PC-3 (cell line): ENCODE measurements at regions not wholly inside any gene's neighbourhood (a gene's known extent, or its start where the extent isn't known, plus 50 kb on each side); places are given as distances from the start of the nearest gene placed in this dataset.

Experiments used
- ATAC-seq: fragments of 200-7000 bp; cut with Tn5 transposase; 2 replicates; pipeline ENCODE4 v1.9.1; 2020; ENCODE audit warnings: mild to moderate bottlenecking, moderate library complexity
- BruUV-seq: library from RNA; stranded (reverse); fragments of 400-500 nt; replicated peaks from 2 replicates; lab custom pipeline; 2021; lab: Mats Ljungman, UMichigan
- CTCF ChIA-PET: fragments of 300-600 bp; sonication (Branson Sonifier 250); formaldehyde crosslinking; loops from one replicate; lab custom pipeline; 2022; ENCODE audit warnings: antibody characterized with exemption; lab: Charles Lee
- POLR2A ChIA-PET: fragments of 300-600 bp; sonication (Branson Sonifier 250); formaldehyde crosslinking; loops from one replicate; lab custom pipeline; 2022; ENCODE audit warnings: antibody characterized with exemption; ENCODE audit not compliant: unreplicated experiment; lab: Charles Lee
- DNase-seq: peaks from one replicate; pipeline ENCODE4 v3.0.0-alpha.2; 2015
- H2AFZ ChIP-seq: fragments of 300-600 bp; sonication (generic); 2 replicates; pipeline ENCODE4 v1.6.0; 2016; ENCODE audit warnings: antibody characterized with exemption, low read length
- H3F3A ChIP-seq: fragments of 300-600 bp; sonication (generic); one replicate; pipeline ENCODE4 v1.6.0; 2017; ENCODE audit warnings: antibody characterized with exemption, low read length, control low read depth, mild to moderate bottlenecking; ENCODE audit not compliant: unreplicated experiment
- H3K27ac ChIP-seq: fragments of 300-600 bp; sonication (generic); 2 replicates; pipeline ENCODE4 v1.5.1; 2016; ENCODE audit warnings: mild to moderate bottlenecking, low read length
- H3K27me3 ChIP-seq: fragments of 300-600 bp; sonication (generic); 2 replicates; pipeline ENCODE4 v1.6.1; 2016; ENCODE audit warnings: low read length, mixed read lengths
- H3K36me3 ChIP-seq: fragments of 300-600 bp; sonication (generic); 2 replicates; pipeline ENCODE4 v1.6.1; 2016; ENCODE audit warnings: low read depth, mixed run types, low read length, mixed read lengths
- H3K4me1 ChIP-seq: fragments of 300-600 bp; sonication (generic); 2 replicates; pipeline ENCODE4 v1.5.1; 2016; ENCODE audit warnings: low read length; ENCODE audit not compliant: insufficient read depth
- H3K4me2 ChIP-seq: fragments of 300-600 bp; sonication (generic); 2 replicates; pipeline ENCODE4 v1.6.0; 2016; ENCODE audit warnings: low read length
- H3K4me3 ChIP-seq: fragments of 300-600 bp; sonication (generic); 2 replicates; pipeline ENCODE4 v1.5.1; 2016; ENCODE audit warnings: mild to moderate bottlenecking, low read length, mixed read lengths
- H3K79me2 ChIP-seq: fragments of 300-600 bp; sonication (generic); 2 replicates; pipeline ENCODE4 v1.6.1; 2017; ENCODE audit warnings: low read length, mixed read lengths
- H3K9ac ChIP-seq: fragments of 300-600 bp; sonication (generic); 2 replicates; pipeline ENCODE4 v1.6.0; 2016; ENCODE audit warnings: mild to moderate bottlenecking, low read length
- H3K9me2 ChIP-seq: fragments of 300-600 bp; sonication (generic); replicated peaks from 2 replicates; pipeline ENCODE4 v1.6.1; 2016; ENCODE audit warnings: mixed run types, low read length, mixed read lengths
- H3K9me3 ChIP-seq: fragments of 300-600 bp; sonication (generic); 2 replicates; pipeline ENCODE4 v1.6.1; 2016; ENCODE audit warnings: low read length, mixed read lengths
- H4K20me1 ChIP-seq: fragments of 300-600 bp; sonication (generic); 2 replicates; pipeline ENCODE4 v1.6.1; 2016; ENCODE audit warnings: low read length, mixed read lengths
- CTCF ChIP-seq: fragments of 300-600 bp; sonication (generic); conservative IDR thresholded peaks from 2 replicates; pipeline ENCODE4 v1.5.1; 2017; ENCODE audit warnings: antibody characterized with exemption, low read depth, mild to moderate bottlenecking, low read length
- EZH2 ChIP-seq: fragments of 300-600 bp; sonication (generic); IDR thresholded peaks from one replicate; pipeline ENCODE4 v1.6.1; 2017; ENCODE audit warnings: antibody characterized with exemption, mild to moderate bottlenecking, low read length; ENCODE audit not compliant: unreplicated experiment
- EZH2phosphoT487 ChIP-seq: fragments of 300-600 bp; sonication (generic); IDR thresholded peaks from 2 replicates; pipeline ENCODE4 v1.6.1; 2018; ENCODE audit warnings: mild to moderate bottlenecking, antibody characterized with exemption, low read length, borderline replicate concordance
- intact Hi-C: fragments of 100-400 bp; cut with micrococcal nuclease; formaldehyde crosslinking; loops from 2 replicates; pipeline ENCODE4 v1.9.0; 2023

GRCh38 chr11:116396331-116396730, 376.5 kb downstream of the BUD13 start:
- Histone ChIP-seq H3K4me2 (no peak overlapping the region), H3F3A (no peaks in the 10 kb centered on the region), H3K4me3 (no peak overlapping the region), H4K20me1 (no peaks in the 10 kb centered on the region), H3K79me2 (no peaks in the 10 kb centered on the region), H3K9me3 (no peaks in the 10 kb centered on the region), H3K4me1 (no peaks in the 10 kb centered on the region), H3K27ac (no peak overlapping the region), H3K27me3 (no peaks in the 10 kb centered on the region), H2AFZ (no peak overlapping the region), H3K9ac (no peak overlapping the region), H3K36me3 (no peaks in the 10 kb centered on the region), H3K9me2 (no peaks in the 10 kb centered on the region)
- BruUV-seq = no TSS peak
- no peak for TF ChIP-seq CTCF
- TF ChIP-seq EZH2 = no peak
- no peak for TF ChIP-seq EZH2phosphoT487
- intact Hi-C loops = no loop called here
- POLR2A ChIA-PET = no interaction called here
- no peak for DNase-seq
- CTCF ChIA-PET = no interaction called here
- ATAC-seq = no peak

GRCh38 chr11:116394022-116394421, 378.8 kb downstream of the BUD13 start:
- Histone ChIP-seq H3K27ac (no peak overlapping the region), H3K79me2 (no peaks in the 10 kb centered on the region), H2AFZ (no peak overlapping the region), H3K36me3 (no peaks in the 10 kb centered on the region), H3K9me3 (no peaks in the 10 kb centered on the region), H3K9ac (no peak overlapping the region), H3K4me2 (no peak overlapping the region), H3K4me3 (no peak overlapping the region), H3K9me2 (no peaks in the 10 kb centered on the region), H3F3A (no peaks in the 10 kb centered on the region), H3K4me1 (no peaks in the 10 kb centered on the region), H4K20me1 (no peaks in the 10 kb centered on the region), H3K27me3 (no peaks in the 10 kb centered on the region)
- ChIA-PET CTCF (no interaction called here), POLR2A (no interaction called here)
- intact Hi-C loops = no loop called here
- ATAC-seq (no peak), DNase-seq (no peak)
- no TSS peak for BruUV-seq
- TF ChIP-seq CTCF (no peak), EZH2phosphoT487 (no peak), EZH2 (no peak)

GRCh38 chr11:116390963-116391362, 381.8 kb downstream of the BUD13 start:
- CTCF ChIA-PET = no interaction called here

More at GRCh38 chr11:116390963-116391362, 381.8 kb downstream of the BUD13 start:
- no peak overlapping the region for H3K27ac ChIP-seq
- TF ChIP-seq CTCF (no peak), EZH2 (no peak), EZH2phosphoT487 (no peak)
- no peaks in the 10 kb centered on the region for H3F3A ChIP-seq
- intact Hi-C loops = no loop called here
- H2AFZ ChIP-seq = no peak overlapping the region
- H3K4me3 ChIP-seq = no peak overlapping the region
- no peaks in the 10 kb centered on the region for H3K4me1 ChIP-seq
- no peak overlapping the region for H3K4me2 ChIP-seq
- H3K36me3 ChIP-seq = no peaks in the 10 kb centered on the region
- no peaks in the 10 kb centered on the region for H4K20me1 ChIP-seq
- POLR2A ChIA-PET = no interaction called here
- no peaks in the 10 kb centered on the region for H3K79me2 ChIP-seq
- DNase-seq (no peak), ATAC-seq (no peak)
- no peaks in the 10 kb centered on the region for H3K9me2 ChIP-seq
- H3K9me3 ChIP-seq = 0 out of 2 replicates have a peak, but pooled peaks cover 4% of the 10 kb centered on the region
- no TSS peak for BruUV-seq
- H3K27me3 ChIP-seq = no peaks in the 10 kb centered on the region
- no peak overlapping the region for H3K9ac ChIP-seq
